Bronchial epithelial cell (primary cell): ENCODE measurements at regions not wholly inside any gene's neighbourhood (a gene's known extent, or its start where the extent isn't known, plus 50 kb on each side); places are given as distances from the start of the nearest gene placed in this dataset.
"Not testable (repeated sequence)": the region's sequence is repeated elsewhere in the genome, so short reads cannot be mapped to it uniquely, and the experiment has no call there.

Source experiments
- DNase-seq: peaks from one replicate; pipeline ENCODE4 v3.0.0-alpha.2; 2010; ENCODE audit warnings: low read depth
- FAIRE-seq: peaks from 2 replicates; lab custom pipeline; 2011; peaks lifted over from hg19 to GRCh38; lab: Jason Lieb, UNC
- H3K27me3 ChIP-seq: 2 replicates; pipeline ENCODE4 v1.5.1; 2011; ENCODE audit warnings: low read length; ENCODE audit not compliant: control insufficient read depth, insufficient read depth
- H3K36me3 ChIP-seq: 2 replicates; pipeline ENCODE4 v1.5.1; 2011; ENCODE audit warnings: low read length; ENCODE audit not compliant: control insufficient read depth, insufficient read depth
- H3K4me3 ChIP-seq: 2 replicates; pipeline ENCODE4 v1.5.1; 2011; ENCODE audit warnings: mild to moderate bottlenecking, low read depth, low read length, control low read depth
- CTCF ChIP-seq: IDR thresholded peaks from 2 replicates; pipeline ENCODE4 v1.5.1; 2011; ENCODE audit warnings: mild to moderate bottlenecking, moderate library complexity, low read length, control low read depth, inconsistent platforms; ENCODE audit not compliant: insufficient read depth, severe bottlenecking

- not testable (repeated sequence) for DNase-seq, FAIRE-seq, H3K36me3 ChIP-seq
These were observed 83.2 kb upstream of the ARID5B start for GRCh38 chr10:61818251-61818650.

GRCh38 chr10:61819208-61819607, 82.3 kb upstream of the ARID5B start:
- Histone ChIP-seq H3K4me3 (no peak overlapping the region), H3K27me3 (no peaks in the 10 kb centered on the region), H3K36me3 (no peaks in the 10 kb centered on the region)
- FAIRE-seq (no peak), DNase-seq (no peak)
- TF ChIP-seq CTCF: no peak

More at GRCh38 chr10:61818251-61818650, 83.2 kb upstream of the ARID5B start:
- H3K4me3 ChIP-seq, H3K27me3 ChIP-seq: not testable (repeated sequence)

- Histone ChIP-seq H3K4me3 (no peak overlapping the region), H3K36me3 (no peaks in the 10 kb centered on the region), H3K27me3 (no peaks in the 10 kb centered on the region)
- FAIRE-seq (no peak), DNase-seq (no peak)
- TF ChIP-seq CTCF: no peak
These were observed 80.3 kb upstream of the ARID5B start for GRCh38 chr10:61821153-61821552.

- Histone ChIP-seq H3K27me3 (no peaks in the 10 kb centered on the region), H3K36me3 (no peaks in the 10 kb centered on the region), H3K4me3 (no peak overlapping the region)
- FAIRE-seq (no peak), DNase-seq (no peak)
- no peak for TF ChIP-seq CTCF
These were observed 79.8 kb upstream of the ARID5B start for GRCh38 chr10:61821693-61822092.

- DNase-seq (no peak), FAIRE-seq (no peak)
- no peaks in the 10 kb centered on the region for H3K36me3 ChIP-seq
- no peaks in the 10 kb centered on the region for H3K27me3 ChIP-seq
- TF ChIP-seq CTCF: no peak
- no peak overlapping the region for H3K4me3 ChIP-seq
These were observed 79.4 kb upstream of the ARID5B start for GRCh38 chr10:61822096-61822495.

GRCh38 chr10:61822781-61823230, 78.7 kb upstream of the ARID5B start:
- Histone ChIP-seq H3K4me3 (no peak overlapping the region), H3K36me3 (no peaks in the 10 kb centered on the region), H3K27me3 (no peaks in the 10 kb centered on the region)
- DNase-seq: no peak
- FAIRE-seq: no peak
- no peak for TF ChIP-seq CTCF
